B cell (primary cell): ENCODE measurements at regions not wholly inside any gene's neighbourhood (a gene's known extent, or its start where the extent isn't known, plus 50 kb on each side); places are given as distances from the start of the nearest gene placed in this dataset.

Experiments used
- ATAC-seq: fragments of 200-7000 bp; cut with Tn5 transposase; one replicate; pipeline ENCODE4 v1.10.0; 2021; ENCODE audit warnings: low read depth, mild to moderate bottlenecking, moderate number of reproducible peaks, moderate library complexity
- CTCF ChIA-PET: fragments of 350-600 bp; sonication (Branson Sonifier 250); formaldehyde crosslinking; loops from one replicate; lab custom pipeline; 2021; ENCODE audit warnings: antibody characterized with exemption, inconsistent platforms; lab: Charles Lee
- POLR2A ChIA-PET: fragments of 350-600 bp; sonication (Branson Sonifier 250); formaldehyde crosslinking; loops from one replicate; lab custom pipeline; 2021; ENCODE audit warnings: antibody characterized with exemption; lab: Charles Lee
- DNase-seq: peaks from one replicate; pipeline ENCODE4 v3.0.0; 2013
- H2AFZ ChIP-seq: 2 replicates; pipeline ENCODE4 v1.6.1; 2012; ENCODE audit warnings: mild to moderate bottlenecking, low read depth, low read length; ENCODE audit not compliant: insufficient read depth, poor library complexity, severe bottlenecking
- H3K27ac ChIP-seq, 2 donors: 1 replicate in 1 of 2; 2 replicates in 1 of 2; pipeline ENCODE4 v1.5.1; 2012 to 2013; ENCODE audit warnings: low read length in 2 of 2, mild to moderate bottlenecking in 2 of 2, moderate library complexity in 1 of 2
- H3K27me3 ChIP-seq, 4 experiments: fragments of 200-600 bp in 1 of 4; sonication (generic) in 1 of 4; replicated peaks in 1 of 4; 1 replicate in 2 of 4; 2 replicates in 2 of 4; pipeline versions ENCODE4 v1.6.1 to v1.7.0; 2013 to 2016; ENCODE audit warnings: low read length in 3 of 4, mild to moderate bottlenecking in 2 of 4, mixed read lengths in 1 of 4, moderate library complexity in 1 of 4; ENCODE audit not compliant: insufficient read depth in 4 of 4, control insufficient read depth in 3 of 4; ENCODE audit errors: control extremely low read depth in 1 of 4
- H3K36me3 ChIP-seq, 2 experiments: replicated peaks in 1 of 2; 1 replicate in 1 of 2; 2 replicates in 1 of 2; pipeline versions ENCODE4 v1.6.1 to v1.7.1; 2013; ENCODE audit warnings: low read length in 1 of 2; ENCODE audit not compliant: insufficient read depth in 2 of 2, control insufficient read depth in 1 of 2; ENCODE audit errors: control extremely low read depth in 1 of 2, extremely low read depth in 1 of 2
- H3K4me1 ChIP-seq, 2 donors: fragments of 200-600 bp in 1 of 2; sonication (generic) in 1 of 2; 1 replicate in 1 of 2; 2 replicates in 1 of 2; pipeline versions ENCODE4 v1.5.1 to v1.6.1; 2013 to 2017; ENCODE audit warnings: low read length in 2 of 2; ENCODE audit not compliant: control insufficient read depth in 2 of 2, insufficient read depth in 2 of 2
- H3K4me2 ChIP-seq: replicated peaks from 2 replicates; pipeline ENCODE3; 2012; ENCODE audit warnings: mild to moderate bottlenecking, low read depth, low read length; ENCODE audit not compliant: poor library complexity, severe bottlenecking
- H3K4me3 ChIP-seq, 5 experiments: fragments of 200-600 bp in 1 of 5; sonication (generic) in 1 of 5; 1 replicate in 3 of 5; 2 replicates in 2 of 5; pipeline versions ENCODE4 v1.5.1 to v1.7.0; 2011 to 2016; ENCODE audit warnings: low read length in 4 of 5, mild to moderate bottlenecking in 4 of 5, low read depth in 2 of 5, control low read depth in 1 of 5, moderate library complexity in 1 of 5; ENCODE audit not compliant: insufficient read depth in 1 of 5; ENCODE audit errors: control extremely low read depth in 1 of 5, extremely low read depth in 1 of 5
- H3K79me2 ChIP-seq: fragments of 200-600 bp; sonication (generic); one replicate; pipeline ENCODE4 v1.6.0; 2016; ENCODE audit warnings: low read length; ENCODE audit not compliant: control insufficient read depth, insufficient read depth
- H3K9ac ChIP-seq: fragments of 200-600 bp; sonication (generic); 2 replicates; pipeline ENCODE4 v1.6.1; 2017; ENCODE audit warnings: mild to moderate bottlenecking, low read length, moderate library complexity
- H3K9me3 ChIP-seq, 3 donors: one replicate each; pipeline versions ENCODE4 v1.6.1 to v1.7.1; 2013; ENCODE audit warnings: low read length in 2 of 3; ENCODE audit not compliant: control insufficient read depth in 2 of 3, insufficient read depth in 1 of 3; ENCODE audit errors: control extremely low read depth in 1 of 3
- H4K20me1 ChIP-seq: 2 replicates; pipeline ENCODE4 v1.6.0; 2012; ENCODE audit warnings: mild to moderate bottlenecking, low read length; ENCODE audit not compliant: insufficient read depth, control insufficient read depth, poor library complexity, severe bottlenecking
- H3K27ac Mint-ChIP-seq: one replicate; pipeline ENCODE4 v1.8.0; 2021; ENCODE audit warnings: mixed read lengths
- H3K27me3 Mint-ChIP-seq: one replicate; pipeline ENCODE4 v1.8.0; 2021; ENCODE audit warnings: mixed read lengths
- H3K4me1 Mint-ChIP-seq: one replicate; pipeline ENCODE4 v1.8.0; 2021; ENCODE audit warnings: mixed read lengths
- H3K4me3 Mint-ChIP-seq: one replicate; pipeline ENCODE4 v1.8.0; 2021; ENCODE audit warnings: mixed read lengths
- H3K9me3 Mint-ChIP-seq: one replicate; pipeline ENCODE4 v1.8.0; 2022; ENCODE audit warnings: mixed read lengths; ENCODE audit not compliant: insufficient read depth
- EZH2 ChIP-seq: IDR thresholded peaks from 2 replicates; pipeline ENCODE4 v1.6.1; 2012; ENCODE audit warnings: borderline replicate concordance, low read depth, mild to moderate bottlenecking, moderate library complexity, low read length; ENCODE audit not compliant: insufficient read depth, poor library complexity, severe bottlenecking
- WGBS: methylation state at CpG from one replicate; pipeline ENCODE4 v1.1.5; 2013; ENCODE audit warnings: missing lambda C conversion rate; ENCODE audit not compliant: insufficient coverage; 5-methylcytosine and 5-hydroxymethylcytosine counted together
- intact Hi-C: fragments of 100-400 bp; cut with micrococcal nuclease; formaldehyde crosslinking; loops from one replicate; pipeline ENCODE4 v1.10.0; 2022
- TF ChIP-seq, protein P1 (sequence below): fragments of 200-600 bp; IDR thresholded peaks from one replicate; pipeline ENCODE4 v1.8.0; 2022; ENCODE audit warnings: antibody characterized with exemption, mild to moderate bottlenecking

DNA sequence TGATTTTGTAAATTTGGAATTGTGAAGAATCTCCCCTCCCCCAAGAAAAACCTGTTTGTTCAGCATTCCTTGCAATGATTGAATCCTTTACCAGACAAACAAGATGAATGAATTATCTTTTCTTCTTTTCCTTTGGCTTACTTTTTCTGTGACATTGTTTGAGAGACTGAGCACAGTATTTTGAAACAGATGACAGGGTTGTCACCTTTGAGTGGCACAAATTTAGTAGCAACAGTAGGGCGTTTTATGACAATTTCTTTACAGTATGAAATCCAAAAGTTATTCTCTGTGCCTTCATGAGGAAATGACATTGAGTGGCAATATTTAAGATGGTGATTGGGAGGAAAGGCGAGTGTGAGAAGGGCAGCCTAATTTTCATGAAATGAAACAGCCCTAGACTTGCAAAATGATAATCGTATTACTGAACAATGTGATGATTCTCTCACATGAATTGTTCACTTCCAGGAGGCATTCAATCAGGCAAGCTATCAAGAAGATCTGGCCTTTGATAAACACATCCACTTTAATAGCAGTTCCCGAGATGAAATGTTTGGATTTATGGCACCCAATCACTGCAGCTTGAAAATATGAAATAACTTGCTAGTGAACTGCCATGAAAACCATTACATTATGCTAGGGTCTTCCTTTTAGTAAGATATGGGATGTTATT, 68.6 kb upstream of the SCEL start:
- intact Hi-C loops = no loop called here
- no peaks in the 10 kb centered on the region for H3K9me3 Mint-ChIP-seq
- H3K4me2 ChIP-seq = no peak overlapping the region
- TF ChIP-seq, protein P1, sequence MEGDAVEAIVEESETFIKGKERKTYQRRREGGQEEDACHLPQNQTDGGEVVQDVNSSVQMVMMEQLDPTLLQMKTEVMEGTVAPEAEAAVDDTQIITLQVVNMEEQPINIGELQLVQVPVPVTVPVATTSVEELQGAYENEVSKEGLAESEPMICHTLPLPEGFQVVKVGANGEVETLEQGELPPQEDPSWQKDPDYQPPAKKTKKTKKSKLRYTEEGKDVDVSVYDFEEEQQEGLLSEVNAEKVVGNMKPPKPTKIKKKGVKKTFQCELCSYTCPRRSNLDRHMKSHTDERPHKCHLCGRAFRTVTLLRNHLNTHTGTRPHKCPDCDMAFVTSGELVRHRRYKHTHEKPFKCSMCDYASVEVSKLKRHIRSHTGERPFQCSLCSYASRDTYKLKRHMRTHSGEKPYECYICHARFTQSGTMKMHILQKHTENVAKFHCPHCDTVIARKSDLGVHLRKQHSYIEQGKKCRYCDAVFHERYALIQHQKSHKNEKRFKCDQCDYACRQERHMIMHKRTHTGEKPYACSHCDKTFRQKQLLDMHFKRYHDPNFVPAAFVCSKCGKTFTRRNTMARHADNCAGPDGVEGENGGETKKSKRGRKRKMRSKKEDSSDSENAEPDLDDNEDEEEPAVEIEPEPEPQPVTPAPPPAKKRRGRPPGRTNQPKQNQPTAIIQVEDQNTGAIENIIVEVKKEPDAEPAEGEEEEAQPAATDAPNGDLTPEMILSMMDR = no peak
- TF ChIP-seq EZH2 = no peak
- H3K27ac Mint-ChIP-seq = no peak overlapping the region
- no peaks in the 10 kb centered on the region for H3K36me3 ChIP-seq
- no peaks in the 10 kb centered on the region for H3K4me1 Mint-ChIP-seq
- H3K9ac ChIP-seq = no peak overlapping the region
- no peak overlapping the region for H2AFZ ChIP-seq
- no peak overlapping the region for H3K27ac ChIP-seq
- POLR2A ChIA-PET = no interaction called here
- no peaks in the 10 kb centered on the region for H3K27me3 ChIP-seq
- CTCF ChIA-PET = no interaction called here
- no peaks in the 10 kb centered on the region for H3K4me1 ChIP-seq
- ATAC-seq (no peak), DNase-seq (no peak)
- H3K4me3 Mint-ChIP-seq = no peak overlapping the region
- no peaks in the 10 kb centered on the region for H3K27me3 Mint-ChIP-seq
- WGBS = 100% methylated on average over 2 of the region's 4 CpGs
- H3K9me3 ChIP-seq = no peaks in the 10 kb centered on the region
- H3K4me3 ChIP-seq = no peak overlapping the region
- H3K79me2 ChIP-seq = no peaks in the 10 kb centered on the region
- no peaks in the 10 kb centered on the region for H4K20me1 ChIP-seq

DNA sequence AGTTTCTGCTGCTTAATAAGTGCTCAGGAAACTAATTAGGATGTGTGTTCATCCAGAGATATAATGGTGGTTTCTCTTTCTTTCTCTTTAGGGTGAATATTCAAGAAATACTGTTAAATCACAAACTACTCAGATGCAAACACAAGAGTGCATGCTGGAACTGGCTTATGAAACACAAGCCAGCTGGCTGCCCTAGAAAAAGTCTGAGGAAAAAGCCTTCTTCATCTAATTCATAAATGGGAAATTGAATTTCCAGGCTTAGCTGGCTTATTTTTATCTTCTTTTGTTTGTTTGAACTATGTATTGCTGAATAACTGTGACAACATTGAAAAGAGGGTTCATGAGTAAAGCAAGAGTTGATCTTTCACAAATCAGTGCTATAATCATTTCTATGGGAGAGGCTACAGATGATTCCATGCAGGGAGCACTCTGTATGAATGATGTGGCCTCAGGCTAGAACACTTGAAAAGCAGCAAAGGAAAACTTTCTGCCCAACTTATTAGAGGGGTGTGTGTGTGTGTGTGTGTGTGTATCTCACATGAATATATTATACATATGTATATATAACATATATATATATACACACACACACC, 69.8 kb upstream of the SCEL start:
- intact Hi-C loops = no loop called here
- Mint-ChIP-seq H3K27me3 (no peaks in the 10 kb centered on the region), H3K4me3 (no peak overlapping the region), H3K9me3 (no peaks in the 10 kb centered on the region), H3K4me1 (peaks cover under 1% of the 10 kb centered on the region), H3K27ac (no peak overlapping the region)
- H3K9me3 ChIP-seq = no peaks in the 10 kb centered on the region
- H3K4me2 ChIP-seq = no peak overlapping the region
- no peaks in the 10 kb centered on the region for H4K20me1 ChIP-seq
- DNase-seq (no peak), ATAC-seq (no peak)
- H3K36me3 ChIP-seq = no peaks in the 10 kb centered on the region
- H3K27ac ChIP-seq = no peak overlapping the region
- TF ChIP-seq EZH2 = no peak
- TF ChIP-seq, protein P1 = no peak
- no peaks in the 10 kb centered on the region for H3K27me3 ChIP-seq
- no peak overlapping the region for H2AFZ ChIP-seq
- no peaks in the 10 kb centered on the region for H3K79me2 ChIP-seq
- no peaks in the 10 kb centered on the region for H3K4me1 ChIP-seq
- ChIA-PET CTCF (interaction anchor here (1.2 kb wide), 1 partner anchor 193 kb away, joined by 3 read pairs; no protein-coding TSS in a partner anchor), POLR2A (no interaction called here)
- H3K4me3 ChIP-seq = no peak overlapping the region
- H3K9ac ChIP-seq = no peak overlapping the region
